Spleen (tissue), 11 donors: ENCODE measurements at regions not wholly inside any gene's neighbourhood (a gene's known extent, or its start where the extent isn't known, plus 50 kb on each side); places are given as distances from the start of the nearest gene placed in this dataset.

Experiments
- DNase-seq: peaks from one replicate; pipeline ENCODE4 v3.0.0-alpha.2; 2020
- H3K27ac ChIP-seq, 8 donors: fragments of 200-600 bp; sonication (generic) in 7 of 8; 1 replicate in 4 of 8; 2 replicates in 4 of 8; pipeline versions ENCODE4 v1.5.0 to v1.8.0; 2016 to 2021; ENCODE audit warnings: inconsistent platforms in 4 of 8, mild to moderate bottlenecking in 4 of 8, moderate library complexity in 1 of 8
- H3K27me3 ChIP-seq, 7 donors: fragments of 200-600 bp; sonication (generic) in 6 of 7; replicated peaks in 1 of 7; 1 replicate in 4 of 7; 2 replicates in 3 of 7; pipeline versions ENCODE4 v1.5.0 to v1.8.0; 2016 to 2021; ENCODE audit warnings: inconsistent platforms in 3 of 7, mild to moderate bottlenecking in 1 of 7
- H3K36me3 ChIP-seq, 6 donors: fragments of 200-600 bp; sonication (generic) in 5 of 6; 1 replicate in 4 of 6; 2 replicates in 2 of 6; pipeline versions ENCODE4 v1.5.0 to v1.8.0; 2016 to 2021; ENCODE audit warnings: inconsistent platforms in 2 of 6
- H3K4me1 ChIP-seq, 6 donors: fragments of 200-600 bp; sonication (generic) in 5 of 6; 1 replicate in 3 of 6; 2 replicates in 3 of 6; pipeline versions ENCODE4 v1.5.0 to v1.8.0; 2016 to 2021; ENCODE audit warnings: inconsistent platforms in 3 of 6
- H3K4me3 ChIP-seq, 8 donors: fragments of 200-600 bp; sonication (generic) in 7 of 8; 1 replicate in 4 of 8; 2 replicates in 4 of 8; pipeline versions ENCODE4 v1.5.0 to v1.8.0; 2016 to 2021; ENCODE audit warnings: inconsistent platforms in 4 of 8, mild to moderate bottlenecking in 4 of 8, moderate library complexity in 2 of 8
- H3K9me3 ChIP-seq, 8 donors: fragments of 200-600 bp; sonication (generic) in 7 of 8; 1 replicate in 4 of 8; 2 replicates in 4 of 8; pipeline versions ENCODE4 v1.5.0 to v1.8.0; 2016 to 2021; ENCODE audit warnings: inconsistent platforms in 4 of 8
- POLR2A ChIP-seq, 3 donors: fragments of 450-650 bp; IDR thresholded peaks; one replicate each; pipeline ENCODE4 v1.5.1; 2017; ENCODE audit warnings: antibody characterized with exemption in 3 of 3, mild to moderate bottlenecking in 1 of 3
- POLR2AphosphoS5 ChIP-seq, 3 donors: sonication (generic); formaldehyde crosslinking; IDR thresholded peaks; one replicate each; pipeline ENCODE4 v1.5.1; 2017; ENCODE audit warnings: antibody characterized with exemption in 3 of 3
- WGBS, 5 donors: extraction: QIAGEN DNeasy Blood & Tissue Kit in 3 of 5; methylation state at CpG; one replicate each; pipeline versions ENCODE4 v1.1.5 to v1.1.7; 2013 to 2018; 5-methylcytosine and 5-hydroxymethylcytosine counted together
- intact Hi-C: fragments of 100-400 bp; cut with DNase I; formaldehyde crosslinking; loops from one replicate; pipeline ENCODE4 v1.15.0; 2023; ENCODE audit warnings: low total_unique reads
- TF ChIP-seq, protein P1 (sequence below), 11 experiments: fragments of 200-600 bp in 7 of 11; fragments of 450-650 bp in 4 of 11; sonication (generic) in 4 of 11; IDR thresholded peaks in 8 of 11; conservative IDR thresholded peaks in 3 of 11; 1 replicate in 7 of 11; 2 replicates in 4 of 11; pipeline versions ENCODE4 v1.4.0 to v1.8.0; 2016 to 2021; ENCODE audit warnings: antibody characterized with exemption in 11 of 11, inconsistent platforms in 4 of 11, mild to moderate bottlenecking in 1 of 11
- donor health status: healthy with polysubstance abuse.
- donor health status: DM: no; HTN: no; CAD: no; lungs with moderate emphysema.
- donor health status: DM: no; HTN: no; CAD: no.
- donor health status: Bipolar disorder and iron deficiency.
- donor health status: healthy.
- donor health status: DM: no; HTN: no; CAD: no.
- donor health status: DM: yes; HTN: yes; CAD: no.

DNA sequence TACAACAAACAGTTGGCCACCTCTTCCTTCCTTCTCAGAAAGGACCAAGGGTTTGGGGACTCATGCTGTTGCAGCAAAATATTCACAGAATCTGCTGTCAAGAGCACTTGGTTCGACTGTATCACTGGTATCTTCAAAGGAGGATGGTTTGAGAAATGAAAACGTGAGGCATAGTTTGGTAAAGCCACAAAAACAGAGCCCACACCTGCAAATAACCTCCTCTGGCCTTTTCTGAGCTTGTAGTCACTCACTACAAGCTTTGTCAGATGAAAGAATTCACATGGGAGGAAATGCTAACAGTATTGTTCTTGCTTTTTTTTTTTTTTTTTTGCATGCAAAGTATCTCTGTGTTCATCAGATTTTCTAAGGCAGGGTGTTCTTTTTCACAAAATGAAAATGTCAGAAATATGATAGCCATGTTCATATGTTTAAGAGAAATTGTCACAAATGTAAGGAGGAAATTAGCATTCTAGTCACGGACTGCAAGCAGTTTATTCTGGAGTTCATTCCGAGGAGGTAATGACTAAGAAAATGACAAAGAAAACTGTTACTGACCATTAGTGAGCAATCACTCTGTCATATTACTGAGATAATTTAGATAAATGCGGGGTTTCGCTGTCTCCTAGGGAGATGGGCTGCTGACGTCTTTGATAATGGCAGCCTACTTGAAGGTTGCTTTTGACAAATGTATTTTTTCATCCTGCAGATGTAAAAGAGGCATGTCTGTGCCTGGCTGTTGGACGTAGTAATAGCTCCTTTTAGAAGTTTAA lies 117.8 kb upstream of the MYO3A start:
- no peaks in the 10 kb centered on the region for H3K27me3 ChIP-seq
- H3K4me1 ChIP-seq = no peaks in the 10 kb centered on the region
- intact Hi-C loops = no loop called here
- H3K4me3 ChIP-seq = no peak overlapping the region
- WGBS, 5 donors = 52 to 65% (median 57%) methylated on average over 8 of the region's 8 CpGs
- TF ChIP-seq, protein P1, sequence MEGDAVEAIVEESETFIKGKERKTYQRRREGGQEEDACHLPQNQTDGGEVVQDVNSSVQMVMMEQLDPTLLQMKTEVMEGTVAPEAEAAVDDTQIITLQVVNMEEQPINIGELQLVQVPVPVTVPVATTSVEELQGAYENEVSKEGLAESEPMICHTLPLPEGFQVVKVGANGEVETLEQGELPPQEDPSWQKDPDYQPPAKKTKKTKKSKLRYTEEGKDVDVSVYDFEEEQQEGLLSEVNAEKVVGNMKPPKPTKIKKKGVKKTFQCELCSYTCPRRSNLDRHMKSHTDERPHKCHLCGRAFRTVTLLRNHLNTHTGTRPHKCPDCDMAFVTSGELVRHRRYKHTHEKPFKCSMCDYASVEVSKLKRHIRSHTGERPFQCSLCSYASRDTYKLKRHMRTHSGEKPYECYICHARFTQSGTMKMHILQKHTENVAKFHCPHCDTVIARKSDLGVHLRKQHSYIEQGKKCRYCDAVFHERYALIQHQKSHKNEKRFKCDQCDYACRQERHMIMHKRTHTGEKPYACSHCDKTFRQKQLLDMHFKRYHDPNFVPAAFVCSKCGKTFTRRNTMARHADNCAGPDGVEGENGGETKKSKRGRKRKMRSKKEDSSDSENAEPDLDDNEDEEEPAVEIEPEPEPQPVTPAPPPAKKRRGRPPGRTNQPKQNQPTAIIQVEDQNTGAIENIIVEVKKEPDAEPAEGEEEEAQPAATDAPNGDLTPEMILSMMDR (IDR thresholded peaks at IDR 0.05 in 8 of 11, conservative IDR thresholded peaks at IDR 0.05 in 3 of 11) = no peak
- no peak for DNase-seq
- no peaks in the 10 kb centered on the region for H3K9me3 ChIP-seq
- H3K27ac ChIP-seq = no peak overlapping the region
- H3K36me3 ChIP-seq = no peaks in the 10 kb centered on the region

DNA sequence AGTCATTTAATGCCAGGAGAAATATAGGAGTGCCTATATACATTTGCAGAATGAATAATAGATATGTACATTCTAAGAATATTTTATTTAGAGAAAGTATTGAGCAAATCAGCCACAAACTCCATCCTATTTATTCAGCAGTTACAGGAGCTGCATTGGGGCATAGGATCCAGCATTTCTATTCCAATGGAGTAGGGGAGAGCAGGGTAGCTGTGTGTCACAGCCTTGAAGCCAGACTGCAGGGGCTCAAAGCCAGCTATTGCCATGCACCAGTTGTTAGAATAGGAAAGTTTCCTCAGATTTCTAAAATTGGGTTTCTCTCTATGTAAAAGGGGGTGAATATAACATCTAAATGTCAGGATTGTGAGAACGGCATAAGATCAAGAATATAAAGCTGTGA lies 116.8 kb upstream of the MYO3A start:
- Histone ChIP-seq H3K9me3 (peaks cover 0 to 4% (median 0%) of the 10 kb centered on the region in 8 donors), H3K27me3 (no peaks in the 10 kb centered on the region), H3K36me3 (no peaks in the 10 kb centered on the region), H3K4me1 (no peaks in the 10 kb centered on the region), H3K4me3 (no peak overlapping the region), H3K27ac (no peak overlapping the region)
- 78 to 95% (median 88%) methylated on average over 1 of the region's 1 CpG for WGBS, 5 donors
- no peak for DNase-seq
- TF ChIP-seq POLR2A (IDR thresholded peaks at IDR 0.05) (no peak), POLR2AphosphoS5 (IDR thresholded peaks at IDR 0.05) (no peak)
- TF ChIP-seq, protein P1 (IDR thresholded peaks at IDR 0.05 in 8 of 11, conservative IDR thresholded peaks at IDR 0.05 in 3 of 11) = no peak
- intact Hi-C loops = no loop called here

DNA sequence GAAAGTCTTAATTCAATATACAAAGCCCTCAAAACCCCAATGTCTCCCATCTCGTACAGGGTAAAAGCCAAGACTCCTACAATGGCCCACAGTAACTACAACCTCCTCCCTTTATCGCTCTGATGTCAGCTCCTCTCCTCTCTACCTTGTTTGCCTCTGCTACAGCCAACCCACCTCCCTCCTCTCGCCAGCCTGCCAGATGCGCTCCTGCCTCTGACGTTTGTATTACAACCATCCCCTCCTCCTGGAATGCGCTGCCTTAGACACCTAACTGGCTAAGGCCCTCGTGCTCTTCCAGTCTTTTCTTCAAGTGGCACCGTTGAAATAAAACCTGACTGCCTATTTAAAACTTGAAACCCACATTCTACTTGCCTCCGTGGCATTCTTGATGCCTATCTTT lies 115.3 kb upstream of the MYO3A start:
- WGBS, 5 donors = 60 to 67% (median 62%) methylated on average over 9 of the region's 9 CpGs
- Histone ChIP-seq H3K4me1 (no peaks in the 10 kb centered on the region), H3K36me3 (no peaks in the 10 kb centered on the region), H3K4me3 (no peak overlapping the region), H3K27ac (no peak overlapping the region), H3K9me3 (peaks cover 0 to 4% (median 0%) of the 10 kb centered on the region in 8 donors), H3K27me3 (no peaks in the 10 kb centered on the region)
- no peak for DNase-seq
- no peak for TF ChIP-seq POLR2AphosphoS5 (IDR thresholded peaks at IDR 0.05)
- no peak for TF ChIP-seq POLR2A (IDR thresholded peaks at IDR 0.05)
- TF ChIP-seq, protein P1 (IDR thresholded peaks at IDR 0.05 in 8 of 11, conservative IDR thresholded peaks at IDR 0.05 in 3 of 11) = no peak
- intact Hi-C loops = no loop called here

DNA sequence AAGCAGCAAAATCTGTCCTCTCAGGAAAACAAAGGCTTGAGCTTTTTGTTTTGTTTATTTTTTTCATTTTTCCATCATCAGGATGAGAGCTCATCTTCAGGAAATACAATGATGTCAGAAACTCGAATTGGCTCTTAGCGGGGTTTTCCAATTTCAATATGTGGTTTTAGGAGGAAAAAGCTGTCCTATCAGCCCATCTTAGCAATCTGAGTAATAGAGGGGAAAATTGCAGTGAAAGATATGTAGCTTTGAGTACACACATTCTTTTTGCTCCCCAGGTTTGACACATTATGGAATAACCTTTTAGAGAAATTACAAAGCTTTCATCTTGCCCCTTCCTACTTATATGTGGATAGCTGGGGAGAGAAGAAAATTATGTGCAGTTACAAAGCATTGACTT lies 113.6 kb upstream of the MYO3A start:
- Histone ChIP-seq H3K4me3 (peak overlapping the region in 2 of 8 donors; percentile 33 to 60), H3K27ac (no peak overlapping the region)

More for the DNA sequence above, 113.6 kb upstream of the MYO3A start:
- Histone ChIP-seq H3K27me3 (no peaks in the 10 kb centered on the region), H3K36me3 (no peaks in the 10 kb centered on the region), H3K9me3 (peaks cover 0 to 4% (median 0%) of the 10 kb centered on the region in 8 donors), H3K4me1 (no peaks in the 10 kb centered on the region)
- intact Hi-C loops = no loop called here
- DNase-seq = no peak
- TF ChIP-seq POLR2A (IDR thresholded peaks at IDR 0.05) = no peak
- TF ChIP-seq, protein P1 (IDR thresholded peaks at IDR 0.05 in 8 of 11, conservative IDR thresholded peaks at IDR 0.05 in 3 of 11) = no peak
- TF ChIP-seq POLR2AphosphoS5 (IDR thresholded peaks at IDR 0.05) = no peak
- 43 to 62% (median 58%) methylated on average over 2 of the region's 2 CpGs for WGBS, 5 donors
